Type B pancreatic cell (in vitro differentiated cells): ENCODE measurements at regions not wholly inside any gene's neighbourhood (a gene's known extent, or its start where the extent isn't known, plus 50 kb on each side); places are given as distances from the start of the nearest gene placed in this dataset.

Experiments used
- DNase-seq: peaks from one replicate; pipeline ENCODE4 v3.0.0; 2021; ENCODE audit warnings: mixed read lengths; ENCODE audit not compliant: unreplicated experiment; ENCODE audit errors: extremely low spot score
- H3K27ac Mint-ChIP-seq: 2 replicates; pipeline ENCODE4 v1.8.0; 2021; ENCODE audit warnings: mild to moderate bottlenecking, mixed read lengths
- H3K27me3 Mint-ChIP-seq: 2 replicates; pipeline ENCODE4 v1.8.0; 2021; ENCODE audit warnings: mixed read lengths
- H3K36me3 Mint-ChIP-seq: 2 replicates; pipeline ENCODE4 v1.8.0; 2021; ENCODE audit warnings: mixed read lengths
- H3K4me1 Mint-ChIP-seq: one replicate; pipeline ENCODE4 v1.8.0; 2021; ENCODE audit warnings: mixed read lengths; ENCODE audit not compliant: unreplicated experiment
- H3K4me3 Mint-ChIP-seq: 2 replicates; pipeline ENCODE4 v1.8.0; 2021; ENCODE audit warnings: mild to moderate bottlenecking, mixed read lengths
- H3K9me3 Mint-ChIP-seq: 2 replicates; pipeline ENCODE4 v1.8.0; 2021; ENCODE audit warnings: mixed read lengths
- CTCF ChIP-seq: fragments of 200-600 bp; sonication (generic); conservative IDR thresholded peaks from 2 replicates; pipeline ENCODE4 v1.5.0; 2021; ENCODE audit warnings: antibody characterized with exemption, mild to moderate bottlenecking

GRCh38 chr21:24988941-24989340 lies 618.3 kb downstream of the MRPL39 start:
- Mint-ChIP-seq H3K9me3 (no peaks in the 10 kb centered on the region), H3K27ac (no peak overlapping the region), H3K36me3 (no peaks in the 10 kb centered on the region), H3K4me1 (no peaks in the 10 kb centered on the region), H3K4me3 (no peak overlapping the region), H3K27me3 (no peaks in the 10 kb centered on the region)
- DNase-seq = no peak
- TF ChIP-seq CTCF = no peak

GRCh38 chr21:24976238-24976637 lies 631.0 kb downstream of the MRPL39 start:
- peaks cover 5% of the 10 kb centered on the region for H3K9me3 Mint-ChIP-seq
- H3K27me3 Mint-ChIP-seq = no peaks in the 10 kb centered on the region
- no peak overlapping the region for H3K27ac Mint-ChIP-seq
- H3K4me1 Mint-ChIP-seq = no peaks in the 10 kb centered on the region
- TF ChIP-seq CTCF = no peak
- no peak overlapping the region for H3K4me3 Mint-ChIP-seq
- H3K36me3 Mint-ChIP-seq = no peaks in the 10 kb centered on the region
- DNase-seq = no peak

DNA sequence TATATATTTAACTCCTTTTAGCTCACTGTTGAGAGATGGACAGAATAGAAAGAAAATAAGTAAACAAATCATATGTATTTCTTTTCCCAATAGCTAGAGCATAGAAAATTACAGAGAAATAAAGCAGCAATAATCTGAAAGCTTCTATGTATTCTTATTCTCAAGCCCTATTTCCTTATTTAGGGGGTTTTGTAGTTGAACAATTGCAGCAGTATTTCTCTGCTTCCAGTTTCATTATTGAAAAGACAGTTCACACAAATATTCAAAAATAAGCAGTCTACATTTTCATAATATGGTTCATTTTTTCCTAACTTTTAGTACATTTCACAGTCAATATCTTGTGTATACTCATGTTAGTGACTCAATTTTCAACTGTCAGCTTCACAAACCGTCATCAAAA lies 638.2 kb downstream of the MRPL39 start:
- H3K9me3 Mint-ChIP-seq = peaks cover 5% of the 10 kb centered on the region

GRCh38 chr21:24955275-24955961 lies 651.9 kb downstream of the MRPL39 start:
- no peak for DNase-seq
- Mint-ChIP-seq H3K27ac (no peak overlapping the region), H3K4me3 (no peak overlapping the region), H3K4me1 (no peaks in the 10 kb centered on the region), H3K36me3 (no peaks in the 10 kb centered on the region), H3K27me3 (no peaks in the 10 kb centered on the region), H3K9me3 (no peaks in the 10 kb centered on the region)
- no peak for TF ChIP-seq CTCF

More for the DNA sequence above, 638.2 kb downstream of the MRPL39 start:
- Mint-ChIP-seq H3K4me3 (no peak overlapping the region), H3K27me3 (no peaks in the 10 kb centered on the region), H3K27ac (no peak overlapping the region), H3K36me3 (no peaks in the 10 kb centered on the region), H3K4me1 (no peaks in the 10 kb centered on the region)
- no peak for TF ChIP-seq CTCF
- no peak for DNase-seq

- no peak for TF ChIP-seq CTCF
- no peak overlapping the region for H3K27ac Mint-ChIP-seq
- H3K36me3 Mint-ChIP-seq = no peaks in the 10 kb centered on the region
- H3K4me3 Mint-ChIP-seq = no peak overlapping the region
- no peaks in the 10 kb centered on the region for H3K9me3 Mint-ChIP-seq
- H3K4me1 Mint-ChIP-seq = no peaks in the 10 kb centered on the region
- H3K27me3 Mint-ChIP-seq = no peaks in the 10 kb centered on the region
- DNase-seq = no peak
Observed at GRCh38 chr21:24948186-24948585, 659.1 kb downstream of the MRPL39 start.
